ENCODE measurements at regions not wholly inside any gene's neighbourhood (a gene's known extent, or its start where the extent isn't known, plus 50 kb on each side); places are given as distances from the start of the nearest gene placed in this dataset.

DNA sequence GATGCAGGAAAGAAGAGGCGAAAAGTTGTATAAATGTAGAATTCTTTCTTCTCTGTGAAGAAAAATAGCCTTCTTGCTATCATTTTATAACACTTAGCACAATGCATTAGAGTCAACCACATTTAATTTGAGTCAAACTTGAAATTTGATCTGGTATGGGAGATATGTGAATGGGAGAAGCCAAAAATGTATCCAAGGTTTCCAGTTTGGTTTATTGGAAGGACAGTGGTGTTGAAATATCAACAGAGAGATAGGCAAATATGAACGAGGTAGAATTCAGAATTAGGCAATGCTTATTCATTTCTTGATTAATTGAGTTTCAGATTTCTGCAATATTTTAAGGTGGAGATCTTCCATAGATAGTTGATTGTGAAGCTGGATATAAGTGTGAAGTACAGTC, 991.9 kb upstream of the CHAC2 start:
- DNase-seq (ENCODE audit: low read depth), result no peak
- no peak for TF ChIP-seq CTCF (IDR thresholded peaks at IDR 0.05; ENCODE audit: low read length, missing control alignments)
- no peak overlapping the region for H3K4me3 ChIP-seq (replicated peaks; ENCODE audit: low read depth, low read length)

GRCh38 chr2:52765735-52766134, 1001.9 kb upstream of the CHAC2 start:
- TF ChIP-seq CTCF (IDR thresholded peaks at IDR 0.05; ENCODE audit: low read length, missing control alignments), result no peak
- no peak for DNase-seq (ENCODE audit: low read depth)
- no peak overlapping the region for H3K4me3 ChIP-seq (replicated peaks; ENCODE audit: low read depth, low read length)

GRCh38 chr2:52749764-52750163, 1017.8 kb upstream of the CHAC2 start:
- TF ChIP-seq CTCF (IDR thresholded peaks at IDR 0.05; ENCODE audit: low read length, missing control alignments), result no peak
- H3K4me3 ChIP-seq (replicated peaks; ENCODE audit: low read depth, low read length), result no peak overlapping the region
- no peak for DNase-seq (ENCODE audit: low read depth)

- no peak for DNase-seq (ENCODE audit: low read depth)
- TF ChIP-seq CTCF (IDR thresholded peaks at IDR 0.05; ENCODE audit: low read length, missing control alignments), result no peak
- no peak overlapping the region for H3K4me3 ChIP-seq (replicated peaks; ENCODE audit: low read depth, low read length)
Measured at GRCh38 chr2:52745144-52745543, 1022.5 kb upstream of the CHAC2 start.

GRCh38 chr2:52732849-52733395, 1034.7 kb upstream of the CHAC2 start:
- no peak overlapping the region for H3K4me3 ChIP-seq (replicated peaks; ENCODE audit: low read depth, low read length)
- no peak for DNase-seq (ENCODE audit: low read depth)
- TF ChIP-seq CTCF (IDR thresholded peaks at IDR 0.05; ENCODE audit: low read length, missing control alignments), result no peak

GRCh38 chr2:52724585-52724984, 1043.0 kb upstream of the CHAC2 start:
- TF ChIP-seq CTCF (IDR thresholded peaks at IDR 0.05; ENCODE audit: low read length, missing control alignments), result no peak
- DNase-seq (ENCODE audit: low read depth), result no peak
- H3K4me3 ChIP-seq (replicated peaks; ENCODE audit: low read depth, low read length), result no peak overlapping the region

- DNase-seq (ENCODE audit: low read depth), result no peak
- TF ChIP-seq CTCF (IDR thresholded peaks at IDR 0.05; ENCODE audit: low read length, missing control alignments), result no peak
- H3K4me3 ChIP-seq (replicated peaks; ENCODE audit: low read depth, low read length), result no peak overlapping the region
Measured at GRCh38 chr2:52717836-52718235, 1049.8 kb upstream of the CHAC2 start.
